ENCODE measurements at regions not wholly inside any gene's neighbourhood (a gene's known extent, or its start where the extent isn't known, plus 50 kb on each side); places are given as distances from the start of the nearest gene placed in this dataset.

- DNase-seq: peak in 3 of 4 experiments; percentile 20 to 59 (median 53)
Measured at GRCh38 chr12:90199006-90199405, 490.4 kb upstream of the ATP2B1 start.

GRCh38 chr12:90193500-90193899 lies 484.9 kb upstream of the ATP2B1 start:
- DNase-seq: no peak

GRCh38 chr12:90188857-90189256 lies 480.2 kb upstream of the ATP2B1 start:
- DNase-seq: no peak

- no peak for DNase-seq
Measured at GRCh38 chr12:90183201-90183600, 474.6 kb upstream of the ATP2B1 start.

GRCh38 chr12:90181216-90181615 lies 472.6 kb upstream of the ATP2B1 start:
- no peak for DNase-seq

GRCh38 chr12:90174956-90175355 lies 466.3 kb upstream of the ATP2B1 start:
- no peak for DNase-seq

- peak in 2 of 4 experiments; percentile 10 to 12 for DNase-seq
Measured at GRCh38 chr12:90174198-90174510, 465.5 kb upstream of the ATP2B1 start.

GRCh38 chr12:90173499-90174197 lies 465.0 kb upstream of the ATP2B1 start:
- DNase-seq: no peak

GRCh38 chr12:90172524-90172923 lies 463.9 kb upstream of the ATP2B1 start:
- no peak for DNase-seq

- DNase-seq: no peak
Measured at GRCh38 chr12:90170740-90171139, 462.1 kb upstream of the ATP2B1 start.

GRCh38 chr12:90167518-90168208 lies 459.0 kb upstream of the ATP2B1 start:
- no peak for DNase-seq

- no peak for DNase-seq
Measured at GRCh38 chr12:90166671-90167070, 458.0 kb upstream of the ATP2B1 start.

- DNase-seq: no peak
Measured at GRCh38 chr12:90166012-90166411, 457.4 kb upstream of the ATP2B1 start.

GRCh38 chr12:90163975-90164374 lies 455.3 kb upstream of the ATP2B1 start:
- no peak for DNase-seq

GRCh38 chr12:90153827-90154226 lies 445.2 kb upstream of the ATP2B1 start:
- no peak for DNase-seq

GRCh38 chr12:90152897-90153624 lies 444.4 kb upstream of the ATP2B1 start:
- DNase-seq: peak in 2 of 4 experiments; percentile 5 to 18

GRCh38 chr12:90151491-90152015 lies 442.9 kb upstream of the ATP2B1 start:
- no peak for DNase-seq

GRCh38 chr12:90149453-90149852 lies 440.8 kb upstream of the ATP2B1 start:
- no peak for DNase-seq

- DNase-seq: peak in 1 of 4 experiments; percentile 5
Measured at GRCh38 chr12:90129366-90130030, 420.9 kb upstream of the ATP2B1 start.

GRCh38 chr12:90128526-90128925 lies 419.9 kb upstream of the ATP2B1 start:
- no peak for DNase-seq

GRCh38 chr12:90126125-90126524 lies 417.5 kb upstream of the ATP2B1 start:
- DNase-seq: no peak

GRCh38 chr12:90124914-90125313 lies 416.3 kb upstream of the ATP2B1 start:
- no peak for DNase-seq

- peak in 2 of 4 experiments; percentile 46 to 50 for DNase-seq
Measured at GRCh38 chr12:90124289-90124688, 415.7 kb upstream of the ATP2B1 start.

All from suppressor macrophage (primary cell).